Stimulated activated CD4-positive, alpha-beta T cell treated with anti-CD3 and anti-CD28 coated beads, TNF-alpha, amount 100 ng/mL, for 24 hours (primary cell): ENCODE measurements at regions not wholly inside any gene's neighbourhood (a gene's known extent, or its start where the extent isn't known, plus 50 kb on each side); places are given as distances from the start of the nearest gene placed in this dataset.

Experiments used
- DNase-seq, 3 experiments: peaks; one replicate each; pipeline ENCODE4 v3.0.0-alpha.2; 2020; ENCODE audit warnings: low read depth in 3 of 3

DNA sequence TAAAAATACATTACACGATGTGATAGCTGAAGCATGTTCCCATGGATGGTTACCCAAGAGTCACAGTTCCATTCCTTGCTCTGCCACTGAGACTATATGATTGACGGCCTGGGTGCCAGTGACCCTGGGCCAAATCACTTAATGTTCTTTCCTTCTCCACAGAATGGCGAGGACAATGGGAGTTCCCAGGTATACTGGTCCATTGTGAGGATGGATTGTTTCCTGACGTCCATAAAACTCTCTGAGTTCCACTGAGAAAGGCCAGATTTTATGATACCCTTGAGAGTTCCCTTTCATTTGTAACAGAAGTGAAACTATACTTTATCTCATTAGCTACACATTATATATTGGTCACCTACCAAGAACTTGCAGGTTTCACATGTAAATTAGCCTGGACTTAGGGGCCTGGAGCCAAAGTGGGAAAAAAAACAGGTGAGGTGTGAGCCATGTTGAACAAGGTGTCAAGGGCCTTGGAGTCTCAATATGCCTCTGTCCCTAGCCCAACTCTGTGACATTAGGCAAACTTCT is 502.2 kb upstream of the DAB1 start:
- DNase-seq, result no peak

DNA sequence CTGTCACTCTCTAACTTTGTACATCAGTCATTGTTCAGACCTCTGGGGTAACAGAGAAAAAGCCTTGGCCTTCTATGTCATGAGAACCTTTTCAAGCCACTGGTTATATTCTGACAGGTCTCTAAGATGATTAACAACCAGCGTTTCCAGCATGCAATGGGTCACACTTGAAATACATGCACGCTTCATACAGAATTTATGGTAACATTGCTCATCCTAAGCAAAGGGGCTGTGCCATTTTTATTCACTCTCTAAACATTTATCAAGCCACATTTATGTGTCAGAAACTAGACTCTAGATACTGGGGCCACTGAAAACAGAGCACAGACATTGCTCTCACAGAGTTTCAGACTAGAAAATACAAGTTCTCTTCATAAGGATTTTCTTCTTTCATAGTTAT is 501.4 kb upstream of the DAB1 start:
- DNase-seq, result no peak

DNA sequence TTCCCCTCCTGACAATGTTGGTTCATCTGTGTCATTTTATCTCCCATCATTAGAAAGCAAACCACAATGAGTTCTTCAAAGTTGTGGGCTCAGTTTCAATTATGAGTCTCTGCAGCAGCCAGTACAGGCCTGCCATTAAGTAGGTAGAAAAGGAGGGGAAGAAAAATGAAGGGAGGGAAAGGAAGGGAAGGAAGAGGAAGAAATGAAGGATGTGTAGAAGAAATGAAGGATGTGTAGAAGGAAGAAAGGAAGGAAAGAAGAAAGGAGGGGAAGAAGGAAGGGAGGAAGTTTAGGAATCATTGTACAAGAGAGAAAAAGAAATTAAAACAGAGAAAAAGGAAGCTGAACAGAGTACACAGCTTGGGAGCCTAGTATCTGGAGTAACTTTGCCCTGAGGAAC is 498.3 kb upstream of the DAB1 start:
- no peak for DNase-seq

GRCh38 chr1:57916041-57916440 is 492.2 kb upstream of the DAB1 start:
- no peak for DNase-seq

- no peak for DNase-seq
These were observed 487.6 kb upstream of the DAB1 start for GRCh38 chr1:57911427-57911826.

- DNase-seq, result no peak
These were observed 486.9 kb upstream of the DAB1 start for GRCh38 chr1:57910782-57911181.

- no peak for DNase-seq
These were observed 486.4 kb upstream of the DAB1 start for GRCh38 chr1:57910305-57910704.

DNA sequence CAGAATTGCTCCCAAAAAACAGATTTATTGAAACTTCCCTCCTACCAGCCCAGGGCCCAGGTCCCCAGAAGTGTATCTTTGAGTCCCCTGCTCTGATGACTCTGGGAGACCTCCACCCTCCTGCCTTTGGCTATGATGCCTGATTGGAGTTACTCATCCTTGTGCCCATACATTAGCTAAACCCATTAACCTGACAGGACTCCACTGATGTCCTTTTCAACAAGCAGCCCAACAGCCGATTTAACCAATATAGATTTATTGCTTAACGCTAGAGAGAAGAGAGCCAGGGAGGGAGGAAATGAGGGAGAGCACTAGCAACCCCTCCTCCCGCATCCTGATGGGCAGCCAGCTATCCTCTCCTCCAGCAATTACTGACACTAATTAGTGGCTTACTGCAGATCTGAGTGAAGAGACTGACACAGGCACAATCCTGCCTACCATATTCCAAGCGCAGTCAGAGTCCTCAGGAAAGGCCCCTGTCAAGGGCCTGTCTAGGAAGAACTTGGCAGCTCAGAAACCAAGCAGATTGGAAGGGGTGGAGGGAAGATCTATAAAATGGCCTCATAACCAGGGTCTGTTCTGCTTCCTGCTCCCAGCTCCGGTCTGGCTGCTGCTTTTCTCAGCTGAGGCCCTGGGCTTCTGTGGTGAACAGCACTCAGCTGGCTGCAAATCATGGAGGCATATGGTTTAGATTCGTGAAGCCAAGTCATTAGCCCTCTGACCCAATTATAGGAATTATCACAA is 484.5 kb upstream of the DAB1 start:
- DNase-seq, result no peak

DNA sequence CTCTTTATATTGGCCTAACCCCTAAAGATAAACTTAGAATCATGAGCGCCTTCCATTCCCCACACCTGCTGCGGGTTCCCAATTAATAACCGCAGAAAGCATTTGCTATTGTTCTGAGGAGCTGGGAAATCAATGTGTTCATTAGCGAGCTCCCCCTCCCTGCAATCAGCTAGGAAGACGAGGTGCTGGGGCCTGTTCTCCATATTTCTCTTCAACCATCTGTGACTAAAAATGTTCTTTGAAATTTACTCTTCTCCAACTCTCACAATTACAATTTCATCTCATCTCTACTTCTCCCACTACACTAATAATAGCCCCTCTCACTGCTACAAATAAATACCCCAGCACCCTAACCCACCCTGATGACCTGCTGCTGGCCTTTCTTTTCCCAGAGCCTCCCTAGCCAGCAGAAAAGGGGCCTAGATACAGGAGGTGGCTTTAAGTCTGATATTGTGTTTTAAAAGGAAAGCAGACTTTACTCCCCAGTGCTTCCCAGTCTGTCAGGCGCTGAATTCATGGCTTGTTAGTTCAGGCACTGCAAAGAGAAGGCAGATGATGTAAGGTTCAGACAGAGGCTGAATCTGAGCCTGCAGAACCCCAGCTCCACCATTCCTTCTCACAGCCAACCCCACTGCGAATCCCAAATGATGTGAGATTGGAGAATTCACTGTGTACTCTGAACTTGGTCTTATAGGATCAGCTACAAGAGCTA is 477.5 kb upstream of the DAB1 start:
- DNase-seq, result no peak

DNA sequence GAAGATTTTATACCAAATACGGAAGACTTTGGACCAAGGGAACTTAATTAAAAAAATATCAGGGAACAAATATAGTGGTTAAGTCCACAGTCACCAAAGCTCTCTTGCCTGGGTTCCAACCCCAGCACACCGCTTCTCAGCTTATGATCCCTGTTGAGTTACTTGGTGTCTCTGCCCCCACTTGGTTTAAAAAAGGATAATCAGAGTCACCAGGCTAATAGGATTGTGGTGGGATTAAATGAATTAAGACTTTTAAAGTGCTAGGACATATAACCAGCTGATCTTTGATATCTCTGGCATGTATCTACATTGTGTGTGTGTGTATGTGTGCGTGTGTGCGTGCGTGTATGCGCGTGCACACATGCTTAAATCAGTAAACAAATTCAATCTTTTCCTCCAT is 474.7 kb upstream of the DAB1 start:
- DNase-seq, result no peak

GRCh38 chr1:57897581-57897980 is 473.7 kb upstream of the DAB1 start:
- DNase-seq, result no peak

- no peak for DNase-seq
These were observed 470.5 kb upstream of the DAB1 start for GRCh38 chr1:57894315-57894714.

DNA sequence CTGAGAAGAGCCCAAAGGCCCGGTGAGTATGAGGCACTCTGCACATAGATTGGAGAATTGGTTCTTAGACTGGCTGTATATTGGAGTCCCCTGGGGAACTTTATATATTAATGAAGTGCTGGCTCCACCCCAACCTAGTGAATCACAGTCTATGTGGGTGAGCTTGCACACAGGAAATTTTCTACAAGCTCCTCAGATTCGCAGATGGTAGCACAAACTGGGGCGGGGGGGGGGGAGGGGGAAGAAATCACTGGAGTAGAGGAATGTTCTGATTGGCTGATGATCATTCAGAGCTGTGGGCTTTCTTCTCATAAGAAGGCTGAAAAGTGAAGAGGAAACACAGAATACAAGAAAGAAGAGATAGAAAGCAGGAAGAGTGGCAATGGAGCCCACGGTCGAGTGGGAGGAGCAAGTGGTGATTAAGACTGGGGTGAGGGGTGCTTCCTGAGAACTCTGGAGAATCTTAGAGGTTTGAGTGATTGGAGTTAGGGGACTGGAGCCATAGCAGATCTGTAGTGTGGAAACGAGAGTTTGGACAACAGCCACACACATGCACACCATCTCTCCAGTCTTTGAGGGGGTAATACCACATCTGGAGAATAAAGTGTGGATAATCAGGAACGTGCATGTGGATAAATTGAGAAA is 465.9 kb upstream of the DAB1 start:
- no peak for DNase-seq

GRCh38 chr1:57887964-57888491 is 464.2 kb upstream of the DAB1 start:
- DNase-seq, result no peak

- no peak for DNase-seq
These were observed 462.5 kb upstream of the DAB1 start for GRCh38 chr1:57886376-57886775.

DNA sequence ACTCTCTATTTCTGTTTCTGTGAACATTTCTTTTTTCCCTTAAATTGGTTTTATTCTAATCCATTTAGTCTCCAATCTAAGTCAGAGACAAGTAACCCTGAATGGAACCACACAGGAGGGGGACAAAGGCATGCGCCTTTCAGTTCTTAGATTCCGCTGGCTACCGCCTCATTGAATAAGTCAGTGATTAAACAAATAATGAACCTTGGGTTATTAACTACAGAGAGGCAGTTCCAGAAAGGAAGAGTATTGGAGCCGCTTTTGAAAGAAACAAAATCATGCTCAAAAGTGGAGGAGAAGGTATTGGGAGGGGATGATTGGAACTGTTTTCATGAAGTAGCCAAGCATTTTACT is 459.8 kb upstream of the DAB1 start:
- DNase-seq, result no peak

GRCh38 chr1:57882934-57883641 is 459.2 kb upstream of the DAB1 start:
- DNase-seq, result no peak

GRCh38 chr1:57882072-57882471 is 458.2 kb upstream of the DAB1 start:
- no peak for DNase-seq

DNA sequence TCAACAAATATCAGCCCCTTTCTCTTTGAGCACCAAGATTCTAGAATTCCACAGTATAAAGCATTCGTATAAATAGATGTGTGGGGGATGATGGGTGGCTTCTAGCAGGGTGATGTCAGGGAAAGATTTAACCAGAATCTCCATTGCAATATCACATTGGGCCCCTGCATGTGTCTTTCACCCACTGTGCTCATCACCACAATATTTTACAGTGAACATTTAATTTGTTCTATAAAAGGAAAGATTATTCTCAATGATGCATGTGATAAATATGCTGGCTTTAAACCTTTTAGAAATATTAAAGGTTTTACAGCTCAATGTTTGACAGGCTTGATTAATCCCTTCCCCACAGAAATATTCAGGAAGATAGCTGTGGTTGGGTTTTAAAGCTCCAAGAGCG is 457.8 kb upstream of the DAB1 start:
- DNase-seq, result no peak

GRCh38 chr1:57879700-57880099 is 455.8 kb upstream of the DAB1 start:
- no peak for DNase-seq

- no peak for DNase-seq
These were observed 450.6 kb upstream of the DAB1 start for GRCh38 chr1:57874418-57874877.

DNA sequence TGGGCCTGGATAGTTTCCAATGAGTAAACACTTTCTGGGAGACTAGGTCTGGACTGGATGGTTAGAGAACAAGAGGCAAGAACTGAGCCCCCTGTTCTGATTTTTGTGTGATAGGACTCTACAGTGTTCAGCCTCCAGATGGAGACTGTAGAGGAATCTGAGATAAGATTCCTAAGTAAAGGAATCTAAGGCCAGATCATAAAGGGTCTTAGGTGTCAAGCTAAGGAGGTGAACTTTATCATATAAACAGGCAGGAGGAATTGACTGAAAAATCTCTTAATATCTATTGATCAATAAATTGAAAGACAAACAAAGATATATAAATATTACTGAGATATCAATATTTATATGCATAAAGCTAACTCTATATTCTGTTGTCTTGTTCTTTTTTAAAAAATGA is 449.1 kb upstream of the DAB1 start:
- no peak for DNase-seq
